ENCODE measurements at regions not wholly inside any gene's neighbourhood (a gene's known extent, or its start where the extent isn't known, plus 50 kb on each side); places are given as distances from the start of the nearest gene placed in this dataset.

- no peak for DNase-seq
Measured at GRCh38 chr11:70522593-70523311, 124.4 kb downstream of the CTTN start.

DNA sequence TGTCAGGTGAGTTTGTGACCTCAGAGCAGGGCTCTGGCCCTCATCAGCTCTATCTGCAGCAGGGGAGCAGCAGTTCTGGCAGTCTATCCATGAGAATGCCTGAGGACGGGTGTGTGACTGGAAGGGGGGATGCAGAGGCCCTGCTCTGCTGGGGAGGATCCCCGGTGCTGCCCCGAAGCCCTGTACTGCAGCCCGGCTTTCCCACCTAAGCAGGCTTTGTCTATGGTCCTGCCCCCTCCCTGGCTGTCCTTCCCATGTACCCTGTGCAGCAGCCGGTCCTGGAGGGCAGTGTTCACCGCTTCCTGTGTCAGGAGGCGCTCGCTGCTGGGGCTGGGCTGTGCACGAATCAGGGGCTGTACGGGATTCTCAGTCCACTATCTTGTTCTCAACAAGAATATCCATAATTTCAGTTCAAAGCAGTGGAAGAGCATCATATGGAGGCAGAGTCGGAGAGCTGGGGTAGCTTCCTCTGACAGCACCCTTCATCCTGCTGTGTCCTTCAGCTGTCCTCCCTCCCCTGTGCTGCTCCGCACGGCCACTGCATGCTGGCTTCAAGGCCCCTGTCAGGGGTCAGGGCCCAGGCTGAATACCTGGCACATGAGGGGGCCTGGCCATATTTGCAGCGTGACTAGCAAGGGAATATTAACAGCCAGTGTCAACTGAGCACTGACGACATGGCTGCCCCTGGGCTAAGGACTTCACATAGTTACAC is 125.2 kb downstream of the CTTN start:
- DNase-seq, result no peak

DNA sequence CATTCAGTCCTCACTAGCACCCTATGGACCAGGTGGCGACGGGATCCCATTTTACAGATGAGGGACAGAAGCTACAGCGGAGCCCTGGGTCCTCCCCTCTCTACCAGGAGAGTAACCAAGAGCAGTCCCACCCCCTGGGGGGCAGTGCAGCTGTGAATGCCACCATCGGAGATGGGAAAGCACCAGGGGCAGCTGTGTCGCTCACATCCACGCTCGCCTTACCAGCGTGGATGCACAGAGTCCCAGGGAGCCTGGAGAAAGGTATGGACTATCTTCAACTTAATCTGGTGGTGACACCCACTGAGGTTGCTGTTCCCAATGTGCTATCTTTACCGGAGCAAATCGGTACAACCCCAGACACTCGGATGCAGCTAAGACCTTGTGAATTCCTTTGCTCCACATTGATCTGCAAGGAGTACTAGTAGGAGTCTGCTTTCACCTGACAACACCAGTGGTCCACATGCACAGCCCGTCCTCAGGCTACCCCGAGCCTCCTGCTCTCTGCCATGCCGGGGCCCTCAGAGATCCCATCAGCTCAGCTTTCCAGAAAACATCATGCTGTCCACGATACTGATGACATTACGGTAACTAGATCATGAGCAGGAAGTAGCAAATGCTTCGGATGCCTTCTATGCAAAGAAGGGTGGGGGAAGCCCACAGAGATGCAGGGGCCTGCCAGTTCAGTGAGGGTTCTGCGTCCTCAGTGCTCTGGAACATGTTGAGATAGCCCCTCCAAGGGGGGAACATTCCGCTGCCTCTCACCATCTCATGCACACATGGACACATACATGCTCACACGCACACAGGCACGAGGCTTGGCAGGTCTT is 126.0 kb downstream of the CTTN start:
- DNase-seq, result no peak

GRCh38 chr11:70525006-70525405 is 126.7 kb downstream of the CTTN start:
- DNase-seq, result no peak

- DNase-seq, result no peak
Measured at GRCh38 chr11:70525466-70525865, 127.1 kb downstream of the CTTN start.

DNA sequence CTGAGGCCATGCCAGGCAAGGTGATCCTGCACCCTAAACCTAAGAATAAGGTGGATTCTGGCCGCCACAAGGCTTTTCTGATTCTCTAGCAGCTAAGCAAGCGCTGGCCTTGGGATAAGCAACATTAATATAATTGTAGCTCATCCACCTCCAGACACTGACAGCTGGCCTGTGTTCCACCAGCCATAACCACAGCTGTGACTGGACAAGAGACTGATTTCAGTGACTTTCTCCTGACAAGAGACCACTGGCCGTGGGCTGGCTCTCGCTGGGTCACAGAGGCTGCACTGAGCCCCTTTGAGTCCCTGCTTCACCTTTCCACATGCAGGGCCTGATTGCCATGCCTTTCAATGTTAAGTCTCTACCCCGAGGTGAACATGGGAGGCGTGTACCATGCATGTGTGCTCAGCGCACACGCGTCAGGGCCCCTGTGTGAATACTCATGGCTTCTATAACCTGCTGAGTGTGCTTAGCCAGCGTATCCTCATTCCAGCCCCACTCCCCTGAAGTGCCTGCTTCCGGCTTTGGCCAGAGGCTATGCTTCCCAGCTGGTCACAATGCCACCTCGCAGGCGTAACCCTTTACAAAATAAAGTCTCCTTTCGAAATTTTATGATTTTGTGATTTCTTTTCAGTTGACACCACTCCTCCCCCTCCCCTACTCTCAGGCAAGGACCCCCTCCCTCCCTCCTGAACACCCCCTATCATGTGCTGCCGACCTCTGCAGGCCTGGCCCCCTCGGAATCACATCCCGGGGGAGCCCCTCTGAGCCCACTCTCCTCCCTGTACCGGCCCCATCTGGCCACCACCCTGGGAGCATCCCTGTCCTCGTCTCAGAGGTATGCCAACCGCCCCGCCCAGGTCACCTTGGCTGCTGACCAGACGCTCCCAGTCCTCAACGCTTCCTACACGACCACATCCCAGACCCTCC is 128.1 kb downstream of the CTTN start:
- no peak for DNase-seq

- DNase-seq, result no peak
Measured at GRCh38 chr11:70527046-70527395, 128.7 kb downstream of the CTTN start.

DNA sequence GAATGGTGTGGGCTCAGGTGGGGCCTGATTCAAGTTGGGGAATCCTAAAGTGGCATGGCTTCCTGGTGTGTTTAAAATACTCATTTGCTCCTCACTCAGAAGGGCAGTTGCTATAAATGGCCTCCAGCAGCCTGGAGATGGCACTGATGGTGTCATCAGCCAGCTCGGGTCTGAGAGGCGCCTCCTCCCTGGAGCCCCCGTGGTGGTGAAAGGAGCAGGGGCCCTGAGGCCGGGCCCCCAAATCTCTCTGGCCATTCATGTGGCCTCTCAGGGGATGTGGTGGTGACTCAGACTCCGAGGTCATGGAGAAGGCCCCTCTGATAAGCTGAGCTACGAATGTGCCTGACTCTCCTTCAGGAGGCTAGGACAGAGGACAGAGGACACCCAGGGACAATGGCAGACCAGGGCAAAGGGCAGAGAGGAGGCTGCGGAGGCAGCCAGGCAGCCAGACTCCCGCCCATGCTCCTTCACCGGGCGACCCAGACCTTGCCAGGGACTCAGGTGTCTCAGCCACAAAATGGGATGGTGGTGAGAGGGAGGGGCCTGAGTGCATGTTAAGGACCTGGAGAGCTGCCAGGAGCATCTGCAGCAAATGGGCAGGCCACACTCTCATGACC is 129.2 kb downstream of the CTTN start:
- no peak for DNase-seq

DNA sequence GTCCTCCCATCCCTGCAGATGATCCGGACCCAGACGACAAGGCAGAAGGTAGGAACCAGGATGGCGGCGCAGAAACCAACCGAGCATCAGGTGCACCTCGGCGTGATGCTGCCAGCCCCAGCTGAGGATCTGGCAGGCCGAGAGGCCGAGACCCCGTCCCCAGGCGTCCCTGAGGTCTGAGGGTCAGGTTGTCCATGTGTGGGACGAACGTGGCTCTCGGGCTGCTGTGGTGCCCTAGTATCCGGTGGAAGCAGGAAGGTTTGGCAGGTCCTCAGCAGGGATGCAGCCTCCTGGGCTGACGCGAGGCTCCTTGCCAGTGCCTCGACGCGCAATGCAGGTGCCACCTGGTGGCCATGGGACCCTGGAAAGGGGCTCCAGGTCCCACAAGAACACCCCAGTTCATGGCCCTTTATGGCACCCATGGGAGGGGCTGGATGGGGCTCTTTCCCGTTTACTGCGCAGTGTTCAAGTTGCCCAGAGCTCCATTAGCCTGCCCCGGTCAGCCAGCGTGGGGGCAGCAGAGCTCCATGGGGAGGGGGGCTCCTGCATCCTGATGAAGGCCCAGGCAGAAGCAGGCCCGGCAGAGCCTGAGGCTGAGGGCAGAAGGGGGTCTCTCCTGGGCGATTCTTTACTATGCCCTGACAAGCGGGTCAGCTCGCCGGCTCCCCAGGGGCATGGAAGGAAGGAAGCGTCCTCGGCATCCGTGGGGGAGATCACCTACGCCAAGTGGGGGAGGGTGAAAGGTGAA is 129.9 kb downstream of the CTTN start:
- no peak for DNase-seq

DNA sequence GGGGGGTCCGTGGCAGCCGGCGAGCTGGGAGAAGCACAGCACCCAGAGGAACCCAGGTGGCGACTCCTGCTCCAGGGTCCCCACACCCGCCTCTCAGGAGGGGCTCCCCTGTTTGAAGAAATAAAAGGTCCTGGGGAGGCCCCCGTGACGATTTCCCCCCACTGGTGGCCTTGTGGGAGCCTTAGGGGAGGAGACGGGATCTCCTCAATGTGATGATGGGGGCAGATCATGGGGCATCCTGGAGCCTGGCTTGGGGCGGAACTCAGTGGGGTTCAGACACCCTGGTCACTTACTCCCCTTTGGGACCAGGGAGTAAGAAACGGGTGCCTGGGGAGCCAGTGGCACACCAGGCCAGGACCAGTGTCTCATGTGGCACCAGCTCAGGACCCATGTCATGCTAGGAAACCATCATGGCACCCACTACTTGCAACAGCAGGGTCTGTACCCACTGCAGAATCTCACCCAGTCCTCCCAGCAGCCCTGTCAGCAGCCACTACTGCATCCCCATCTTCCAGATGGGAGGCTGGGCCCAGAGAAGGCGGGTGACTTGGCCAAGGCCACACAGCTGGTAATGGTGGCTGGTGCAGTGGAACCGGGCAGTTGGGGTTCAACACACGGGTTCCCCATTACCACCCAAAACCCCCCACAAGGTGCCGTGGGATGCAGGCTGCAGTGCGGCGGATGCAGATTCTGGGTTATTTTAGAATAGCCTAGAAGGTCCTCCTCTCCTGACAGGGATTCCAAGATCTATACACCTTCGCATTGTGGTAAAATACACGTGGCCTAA is 130.7 kb downstream of the CTTN start:
- DNase-seq, result no peak

GRCh38 chr11:70530010-70530409 is 131.7 kb downstream of the CTTN start:
- no peak for DNase-seq

DNA sequence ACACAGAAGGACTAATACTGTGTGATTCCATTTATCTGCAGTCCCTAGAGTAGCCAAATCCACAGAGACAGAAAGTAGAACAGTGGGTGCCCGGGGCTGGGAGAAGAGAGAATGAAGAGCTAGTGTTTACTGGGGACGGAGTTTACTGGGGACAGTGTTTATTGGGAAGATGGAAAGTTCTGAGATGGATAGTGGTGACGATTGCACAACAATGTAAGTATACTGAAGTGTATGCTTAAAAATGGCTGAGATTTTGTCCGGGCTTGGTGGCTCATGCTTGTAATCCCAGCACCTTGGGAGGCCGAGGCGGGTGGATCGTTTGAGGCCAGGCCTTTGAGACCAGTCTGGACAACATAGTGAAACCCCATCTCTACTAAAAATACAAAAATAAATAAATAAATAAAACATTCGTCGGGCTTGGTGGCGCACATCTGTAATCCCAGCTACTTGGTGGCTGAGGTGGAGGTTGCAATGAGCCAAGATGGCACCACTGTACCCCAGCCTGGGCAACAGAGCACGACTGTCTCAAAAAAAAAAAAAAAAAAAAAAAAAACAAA is 132.4 kb downstream of the CTTN start:
- no peak for DNase-seq

DNA sequence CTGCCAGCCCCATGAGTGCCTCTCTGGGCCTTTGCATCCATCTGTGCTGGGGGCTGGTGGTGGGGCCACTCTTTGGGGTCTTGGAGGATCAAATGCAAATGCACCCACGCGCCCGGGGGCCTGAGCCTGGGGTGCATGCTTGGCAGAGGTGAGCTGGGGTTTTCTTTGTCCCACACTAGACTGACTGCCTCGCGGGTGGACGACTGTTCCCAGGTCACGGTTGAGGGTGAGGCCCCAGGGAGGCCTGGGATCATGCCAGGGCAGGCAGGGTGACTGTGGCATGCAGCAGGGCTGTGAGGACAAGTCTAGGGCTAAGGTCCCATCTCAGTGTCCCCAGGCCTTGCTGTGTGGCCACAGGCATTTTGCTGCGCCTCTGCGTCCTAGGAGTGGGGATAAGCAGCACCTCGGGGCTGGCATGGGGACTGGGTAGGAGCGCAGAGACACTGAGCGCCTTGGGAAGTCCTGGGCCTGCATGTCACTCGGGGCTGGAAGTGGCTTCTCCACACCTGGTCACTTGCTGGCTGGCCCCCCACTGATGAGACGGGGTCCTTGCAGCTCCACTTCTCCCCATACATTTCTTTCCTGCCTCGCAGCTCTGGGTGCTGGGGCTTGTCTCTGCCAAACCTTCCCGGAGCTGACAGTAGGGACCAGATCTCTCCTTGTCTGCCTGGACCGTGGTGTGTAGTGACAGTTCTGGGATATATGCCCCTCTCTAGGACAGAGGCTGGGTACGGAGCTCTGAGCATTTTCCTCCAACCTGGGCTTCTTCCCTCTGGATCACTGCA is 133.1 kb downstream of the CTTN start:
- DNase-seq, result no peak

DNA sequence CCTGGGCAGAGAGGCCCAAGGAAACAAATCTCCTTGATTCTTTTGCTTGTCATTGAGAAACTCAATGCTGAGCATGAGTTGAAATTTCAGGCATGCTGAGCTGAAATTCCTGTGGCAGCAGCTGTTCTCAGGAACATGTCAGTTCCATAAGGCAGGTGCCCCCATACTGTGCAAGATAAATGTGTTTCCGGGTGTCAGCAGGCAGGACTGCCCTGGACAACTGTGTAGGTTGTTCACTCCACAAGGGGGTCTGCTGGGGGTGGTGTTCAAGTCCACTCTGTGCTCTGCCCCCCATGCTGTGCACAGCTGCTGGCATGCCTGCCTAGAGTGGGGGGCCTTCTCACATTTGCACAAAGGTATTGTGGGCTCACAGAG is 133.7 kb downstream of the CTTN start:
- DNase-seq, result no peak

- DNase-seq, result no peak
Measured at GRCh38 chr11:70532731-70533130, 134.4 kb downstream of the CTTN start.

- DNase-seq, result no peak
Measured at GRCh38 chr11:70535191-70535971, 137.1 kb downstream of the CTTN start.

GRCh38 chr11:70536051-70536877 is 137.9 kb downstream of the CTTN start:
- DNase-seq, result no peak

All from activated CD4-positive, alpha-beta T cell treated with anti-CD3 and anti-CD28 coated beads for 48 hours (primary cell).